Activated effector memory CD4-positive, alpha-beta T cell treated with anti-CD3 and anti-CD28 coated beads, Interleukin-2, amount 50 U/mL, for 16 hours (primary cell): ENCODE measurements at regions not wholly inside any gene's neighbourhood (a gene's known extent, or its start where the extent isn't known, plus 50 kb on each side); places are given as distances from the start of the nearest gene placed in this dataset.

Experiments used
- DNase-seq: peaks from one replicate; pipeline ENCODE4 v3.0.0-alpha.2; 2020

GRCh38 chr9:633461-633860, 208.0 kb upstream of the DMRT1 start:
- DNase-seq, result no peak

GRCh38 chr9:636931-637591, 204.4 kb upstream of the DMRT1 start:
- no peak for DNase-seq

GRCh38 chr9:638152-638551, 203.3 kb upstream of the DMRT1 start:
- DNase-seq, result no peak

- no peak for DNase-seq
These were observed 199.5 kb upstream of the DMRT1 start for GRCh38 chr9:642014-642413.

GRCh38 chr9:643966-644365, 197.5 kb upstream of the DMRT1 start:
- no peak for DNase-seq

GRCh38 chr9:647522-647921, 194.0 kb upstream of the DMRT1 start:
- no peak for DNase-seq

GRCh38 chr9:649128-650074, 192.1 kb upstream of the DMRT1 start:
- DNase-seq, result no peak

- DNase-seq, result no peak
These were observed 191.1 kb upstream of the DMRT1 start for GRCh38 chr9:650362-650761.

GRCh38 chr9:651371-651770, 190.1 kb upstream of the DMRT1 start:
- no peak for DNase-seq

- no peak for DNase-seq
These were observed 188.6 kb upstream of the DMRT1 start for GRCh38 chr9:652914-653313.

- no peak for DNase-seq
These were observed 188.1 kb upstream of the DMRT1 start for GRCh38 chr9:653421-653820.

GRCh38 chr9:653856-654387, 187.6 kb upstream of the DMRT1 start:
- no peak for DNase-seq

GRCh38 chr9:655875-656274, 185.6 kb upstream of the DMRT1 start:
- DNase-seq, result no peak

GRCh38 chr9:656926-657568, 184.4 kb upstream of the DMRT1 start:
- no peak for DNase-seq

GRCh38 chr9:659286-659685, 182.2 kb upstream of the DMRT1 start:
- no peak for DNase-seq

- no peak for DNase-seq
These were observed 181.3 kb upstream of the DMRT1 start for GRCh38 chr9:660227-660626.

- no peak for DNase-seq
These were observed 178.0 kb upstream of the DMRT1 start for GRCh38 chr9:663541-663940.

GRCh38 chr9:665296-665695, 176.2 kb upstream of the DMRT1 start:
- no peak for DNase-seq

- DNase-seq, result no peak
These were observed 169.5 kb upstream of the DMRT1 start for GRCh38 chr9:671997-672396.

GRCh38 chr9:672851-673250, 168.6 kb upstream of the DMRT1 start:
- DNase-seq, result no peak

- no peak for DNase-seq
These were observed 168.1 kb upstream of the DMRT1 start for GRCh38 chr9:673264-673965.

- DNase-seq, result no peak
These were observed 167.5 kb upstream of the DMRT1 start for GRCh38 chr9:673966-674526.
